ENCODE measurements at regions not wholly inside any gene's neighbourhood (a gene's known extent, or its start where the extent isn't known, plus 50 kb on each side); places are given as distances from the start of the nearest gene placed in this dataset.

GRCh38 chr14:45364565-45365156 lies 111.7 kb upstream of the MIS18BP1 start:
- H3K4me1 ChIP-seq (ENCODE audit: low read depth, poor library complexity, severe bottlenecking): no peaks in the 10 kb centered on the region
- no peaks in the 10 kb centered on the region for H4K20me1 ChIP-seq (ENCODE audit: insufficient read depth)
- no peak overlapping the region for H3K9ac ChIP-seq
- H3K4me2 ChIP-seq: no peak overlapping the region
- H3K79me2 ChIP-seq (ENCODE audit: insufficient read depth, low read depth): no peaks in the 10 kb centered on the region
- H3K36me3 ChIP-seq (ENCODE audit: insufficient read depth): no peaks in the 10 kb centered on the region
- H3K27me3 ChIP-seq (ENCODE audit: insufficient read depth, low read depth): no peaks in the 10 kb centered on the region
- H2AFZ ChIP-seq (ENCODE audit: low read depth): no peak overlapping the region
- no peak overlapping the region for H3K4me3 ChIP-seq (IDR thresholded peaks at IDR 0.05; ENCODE audit: insufficient read depth, low read depth, low read length)
- no peak for TF ChIP-seq CTCF (conservative IDR thresholded peaks at IDR 0.05; ENCODE audit: low read depth, low read length)
- no peak overlapping the region for H3K27ac ChIP-seq

- Histone ChIP-seq H3K4me1 (ENCODE audit: low read depth, poor library complexity, severe bottlenecking) (no peaks in the 10 kb centered on the region), H3K36me3 (ENCODE audit: insufficient read depth) (no peaks in the 10 kb centered on the region), H3K9ac (no peak overlapping the region), H2AFZ (ENCODE audit: low read depth) (no peak overlapping the region), H3K4me3 (IDR thresholded peaks at IDR 0.05; ENCODE audit: insufficient read depth, low read depth, low read length) (no peak overlapping the region), H3K4me2 (no peak overlapping the region), H3K79me2 (ENCODE audit: insufficient read depth, low read depth) (no peaks in the 10 kb centered on the region), H3K27ac (no peak overlapping the region), H4K20me1 (ENCODE audit: insufficient read depth) (no peaks in the 10 kb centered on the region), H3K27me3 (ENCODE audit: insufficient read depth, low read depth) (no peaks in the 10 kb centered on the region)
- no peak for TF ChIP-seq CTCF (conservative IDR thresholded peaks at IDR 0.05; ENCODE audit: low read depth, low read length)
These were observed 109.5 kb upstream of the MIS18BP1 start for GRCh38 chr14:45362505-45362904.

- Histone ChIP-seq H3K36me3 (ENCODE audit: insufficient read depth) (no peaks in the 10 kb centered on the region), H3K27ac (no peak overlapping the region), H3K4me3 (IDR thresholded peaks at IDR 0.05; ENCODE audit: insufficient read depth, low read depth, low read length) (no peak overlapping the region), H3K4me2 (no peak overlapping the region), H3K9ac (no peak overlapping the region), H3K4me1 (ENCODE audit: low read depth, poor library complexity, severe bottlenecking) (no peaks in the 10 kb centered on the region), H4K20me1 (ENCODE audit: insufficient read depth) (no peaks in the 10 kb centered on the region), H3K27me3 (ENCODE audit: insufficient read depth, low read depth) (no peaks in the 10 kb centered on the region), H3K79me2 (ENCODE audit: insufficient read depth, low read depth) (no peaks in the 10 kb centered on the region), H2AFZ (ENCODE audit: low read depth) (no peak overlapping the region)
- no peak for TF ChIP-seq CTCF (conservative IDR thresholded peaks at IDR 0.05; ENCODE audit: low read depth, low read length)
These were observed 108.7 kb upstream of the MIS18BP1 start for GRCh38 chr14:45361727-45362126.

- no peaks in the 10 kb centered on the region for H3K79me2 ChIP-seq (ENCODE audit: insufficient read depth, low read depth)
- H3K27ac ChIP-seq: no peak overlapping the region
- no peak overlapping the region for H2AFZ ChIP-seq (ENCODE audit: low read depth)
- H3K36me3 ChIP-seq (ENCODE audit: insufficient read depth): no peaks in the 10 kb centered on the region
- no peak for TF ChIP-seq CTCF (conservative IDR thresholded peaks at IDR 0.05; ENCODE audit: low read depth, low read length)
- H3K4me2 ChIP-seq: no peak overlapping the region
- H3K4me3 ChIP-seq (IDR thresholded peaks at IDR 0.05; ENCODE audit: insufficient read depth, low read depth, low read length): no peak overlapping the region
- H3K27me3 ChIP-seq (ENCODE audit: insufficient read depth, low read depth): no peaks in the 10 kb centered on the region
- no peaks in the 10 kb centered on the region for H3K4me1 ChIP-seq (ENCODE audit: low read depth, poor library complexity, severe bottlenecking)
- H3K9ac ChIP-seq: no peak overlapping the region
- H4K20me1 ChIP-seq (ENCODE audit: insufficient read depth): no peaks in the 10 kb centered on the region
These were observed 106.7 kb upstream of the MIS18BP1 start for GRCh38 chr14:45359746-45360145.
